COLO668 (cell line): ENCODE measurements at regions not wholly inside any gene's neighbourhood (a gene's known extent, or its start where the extent isn't known, plus 50 kb on each side); places are given as distances from the start of the nearest gene placed in this dataset.

Source experiments
- DNase-seq: peaks from one replicate; lab custom pipeline; 2025; ENCODE audit not compliant: unreplicated experiment; lab: John Stamatoyannopoulos, UW

- DNase-seq, result no peak
Measured at GRCh38 chr4:135344492-135344891, 1142.9 kb upstream of the PABPC4L start.

DNA sequence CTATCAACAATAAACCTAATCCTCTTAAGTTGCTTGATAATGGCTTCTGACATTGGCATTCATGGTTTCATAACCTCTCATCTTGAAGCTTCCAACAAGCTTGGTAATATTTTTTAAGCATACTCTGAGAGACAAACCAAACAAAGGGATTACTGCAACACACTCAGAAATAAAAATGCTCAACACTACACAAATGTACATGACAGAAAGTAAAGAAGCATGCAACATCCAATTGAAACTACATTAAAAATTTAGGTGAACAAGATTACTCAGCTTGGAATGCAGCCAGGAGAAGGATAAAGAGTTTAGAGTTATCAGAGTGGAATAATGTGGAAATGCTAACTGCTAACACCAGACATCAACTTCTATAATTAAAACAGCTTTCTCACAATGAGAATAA is 1136.6 kb upstream of the PABPC4L start:
- no peak for DNase-seq

DNA sequence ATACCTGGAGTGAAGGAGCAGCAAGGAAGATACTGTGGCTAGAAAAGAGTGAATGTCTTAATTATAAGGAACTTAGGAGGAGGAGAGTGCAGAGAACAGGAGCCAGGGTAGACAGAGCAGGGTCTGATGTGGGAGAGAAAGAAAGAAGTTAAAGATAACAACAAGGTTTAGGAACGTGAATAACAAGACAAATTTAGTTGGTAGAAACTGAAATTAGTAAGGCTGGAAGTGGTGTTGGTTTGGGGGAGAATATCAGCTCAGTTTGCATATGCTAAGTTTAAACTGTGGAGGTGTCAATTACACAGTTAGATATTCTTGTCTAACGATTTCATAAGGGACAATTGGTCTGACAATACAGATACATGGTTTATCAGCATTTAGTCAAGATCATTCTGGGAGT is 1123.7 kb upstream of the PABPC4L start:
- DNase-seq, result no peak

GRCh38 chr4:135319685-135320084 is 1118.1 kb upstream of the PABPC4L start:
- DNase-seq, result no peak

GRCh38 chr4:135316266-135316779 is 1114.7 kb upstream of the PABPC4L start:
- no peak for DNase-seq

DNA sequence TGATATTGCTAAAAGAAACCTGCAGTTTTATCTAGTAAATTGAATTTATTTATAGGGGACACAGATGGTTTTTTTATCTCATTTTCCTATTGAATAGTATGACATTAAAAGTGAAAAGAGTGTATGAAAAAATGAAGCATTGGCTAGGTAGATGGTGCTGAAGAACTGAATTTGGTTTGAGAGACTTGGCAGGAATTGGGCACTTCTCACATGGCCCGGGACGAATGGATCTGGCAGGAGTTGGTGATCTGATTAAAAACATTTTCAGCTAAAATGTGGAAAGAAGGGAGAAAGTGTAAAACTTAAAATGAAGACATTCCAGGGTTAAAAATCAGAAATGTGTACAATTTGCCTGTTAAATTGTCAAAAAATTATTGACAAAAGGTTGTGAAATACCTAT is 1088.5 kb upstream of the PABPC4L start:
- no peak for DNase-seq

DNA sequence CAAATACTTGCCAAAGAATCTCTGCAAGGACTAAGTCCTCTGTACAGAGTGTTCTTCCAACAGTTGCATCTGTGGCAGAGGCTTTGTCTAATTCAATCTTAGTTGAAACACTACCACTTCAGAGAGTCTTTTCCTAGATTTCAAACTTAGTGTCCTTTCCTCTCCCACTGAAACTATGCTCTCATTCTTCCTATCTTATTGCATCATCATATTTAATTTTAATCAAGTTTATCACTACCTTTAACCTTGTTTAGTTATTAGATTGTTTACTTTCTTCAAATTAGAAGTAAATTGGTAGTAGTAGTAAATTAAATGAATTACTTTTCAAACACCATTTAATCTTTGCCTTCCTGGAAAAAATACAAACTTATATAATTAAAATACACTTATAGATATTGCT is 1082.3 kb upstream of the PABPC4L start:
- DNase-seq, result no peak

- DNase-seq, result no peak
Measured at GRCh38 chr4:135282676-135283075, 1081.1 kb upstream of the PABPC4L start.

DNA sequence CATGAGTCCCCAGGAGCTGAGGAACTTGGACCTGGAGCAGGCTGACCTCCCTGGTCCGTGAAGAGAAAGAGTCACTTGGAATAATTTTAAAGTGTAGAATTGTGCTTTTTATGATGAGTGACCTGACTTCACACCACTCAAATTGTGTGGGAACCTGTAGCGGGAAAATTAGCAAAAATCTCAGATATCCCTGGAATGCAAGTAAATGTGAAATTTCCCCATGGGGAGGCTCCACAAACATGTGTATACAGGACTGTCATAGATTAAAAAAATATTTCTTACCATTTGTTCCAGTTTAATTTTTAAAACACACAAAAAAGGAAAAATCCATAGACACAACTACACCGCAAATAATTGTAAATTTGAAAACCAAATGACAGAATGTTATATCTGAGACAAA is 1079.6 kb upstream of the PABPC4L start:
- no peak for DNase-seq

GRCh38 chr4:135277980-135278315 is 1076.4 kb upstream of the PABPC4L start:
- no peak for DNase-seq

GRCh38 chr4:135277068-135277979 is 1075.7 kb upstream of the PABPC4L start:
- no peak for DNase-seq

DNA sequence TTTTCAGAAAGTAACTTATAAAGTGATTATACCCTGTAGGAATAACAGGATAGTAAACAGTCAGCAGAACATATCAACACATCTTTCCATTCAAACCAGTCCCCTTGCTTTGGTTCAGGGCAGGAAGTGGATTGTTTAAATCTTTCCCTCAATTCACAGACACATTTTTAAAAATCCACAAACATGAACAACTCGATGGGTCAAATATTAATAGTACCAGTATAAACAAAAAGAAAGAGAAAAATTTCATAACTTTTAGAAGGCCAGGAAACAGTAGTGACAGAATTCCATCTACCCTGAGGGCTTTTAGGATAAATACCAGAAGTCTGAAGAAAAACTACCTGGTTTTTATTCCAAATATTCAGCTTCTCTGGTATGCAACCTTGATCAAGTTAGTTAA is 1072.8 kb upstream of the PABPC4L start:
- DNase-seq, result no peak

GRCh38 chr4:135269125-135269890 is 1067.7 kb upstream of the PABPC4L start:
- no peak for DNase-seq

- no peak for DNase-seq
Measured at GRCh38 chr4:135268369-135268768, 1066.8 kb upstream of the PABPC4L start.

- DNase-seq, result no peak
Measured at GRCh38 chr4:135267148-135267865, 1065.7 kb upstream of the PABPC4L start.

GRCh38 chr4:135256111-135256510 is 1054.5 kb upstream of the PABPC4L start:
- DNase-seq, result no peak

- DNase-seq, result no peak
Measured at GRCh38 chr4:135250040-135250439, 1048.5 kb upstream of the PABPC4L start.

- DNase-seq, result no peak
Measured at GRCh38 chr4:135249024-135249423, 1047.4 kb upstream of the PABPC4L start.

DNA sequence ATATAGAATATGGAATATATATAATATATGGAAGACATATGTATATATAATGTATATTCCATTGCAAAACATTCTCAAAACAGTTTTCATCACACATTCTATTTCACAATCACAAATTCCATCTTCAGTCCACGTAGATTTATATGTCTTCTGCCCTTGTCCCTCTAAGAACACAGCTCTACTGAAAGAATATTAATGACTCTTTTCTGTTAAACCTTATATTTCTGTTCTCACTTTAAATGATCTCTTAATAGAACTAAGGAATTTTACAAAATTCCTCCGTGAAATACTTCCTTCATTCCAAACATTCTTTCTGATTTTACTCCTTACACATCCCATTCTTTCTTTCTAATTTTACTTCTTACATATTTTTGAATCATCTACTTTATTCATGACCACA is 1043.1 kb upstream of the PABPC4L start:
- no peak for DNase-seq

- DNase-seq, result no peak
Measured at GRCh38 chr4:135244056-135244455, 1042.5 kb upstream of the PABPC4L start.

GRCh38 chr4:135240796-135241195 is 1039.2 kb upstream of the PABPC4L start:
- DNase-seq, result no peak
